SK-N-SH (cell line): ENCODE measurements at regions not wholly inside any gene's neighbourhood (a gene's known extent, or its start where the extent isn't known, plus 50 kb on each side); places are given as distances from the start of the nearest gene placed in this dataset.

Source experiments
- CTCF ChIP-seq: fragments of 200-600 bp; sonication (generic); IDR thresholded peaks from 2 replicates; pipeline ENCODE4 v1.6.1; 2017; ENCODE audit warnings: antibody characterized with exemption, mild to moderate bottlenecking, moderate library complexity
- GATA2 ChIP-seq: sonication (generic); formaldehyde crosslinking; IDR thresholded peaks from 2 replicates; pipeline ENCODE4 v1.5.0; 2020; ENCODE audit warnings: mild to moderate bottlenecking, missing genetic modification reagents
- JUND ChIP-seq: IDR thresholded peaks from 2 replicates; pipeline ENCODE4 v1.4.0; 2012
- MAX ChIP-seq: IDR thresholded peaks from 2 replicates; pipeline ENCODE4 v1.4.0; 2012; ENCODE audit warnings: low read depth
- RAD21 ChIP-seq: IDR thresholded peaks from 2 replicates; pipeline ENCODE4 v1.6.1; 2012; ENCODE audit warnings: mild to moderate bottlenecking, low read length
- REST ChIP-seq: IDR thresholded peaks from 2 replicates; pipeline ENCODE4 v1.6.1; 2012; ENCODE audit warnings: mild to moderate bottlenecking, low read depth, low read length, moderate library complexity
- RXRA ChIP-seq: IDR thresholded peaks from 2 replicates; pipeline ENCODE4 v1.4.0; 2012; ENCODE audit warnings: low read depth, mild to moderate bottlenecking, borderline replicate concordance
- TCF12 ChIP-seq: IDR thresholded peaks from 2 replicates; pipeline ENCODE4 v1.4.0; 2012
- TEAD4 ChIP-seq: IDR thresholded peaks from 2 replicates; pipeline ENCODE4 v1.4.0; 2012; ENCODE audit warnings: mild to moderate bottlenecking, borderline replicate concordance; ENCODE audit not compliant: insufficient read depth
- USF1 ChIP-seq: IDR thresholded peaks from 2 replicates; pipeline ENCODE4 v1.4.0; 2012; ENCODE audit warnings: low read depth, borderline replicate concordance
- USF2 ChIP-seq: fragments of 150-350 bp; IDR thresholded peaks from 2 replicates; pipeline ENCODE4 v1.6.1; 2017; ENCODE audit warnings: antibody characterized with exemption, low read length, low read depth, borderline replicate concordance
- YY1 ChIP-seq: IDR thresholded peaks from 2 replicates; pipeline ENCODE4 v1.4.0; 2012; ENCODE audit warnings: low read depth, mild to moderate bottlenecking

- TF ChIP-seq CTCF (no peak), YY1 (no peak), USF1 (no peak), MAX (no peak), JUND (no peak), RXRA (no peak), TEAD4 (no peak), USF2 (no peak), REST (no peak), RAD21 (no peak), GATA2 (no peak), TCF12 (no peak)
Measured at GRCh38 chr4:136383082-136383481, 1149.2 kb downstream of the PCDH18 start.
